Hepatocyte (in vitro differentiated cells): ENCODE measurements at regions not wholly inside any gene's neighbourhood (a gene's known extent, or its start where the extent isn't known, plus 50 kb on each side); places are given as distances from the start of the nearest gene placed in this dataset.

Source experiments
- DNase-seq: peaks from one replicate; pipeline ENCODE4 v3.0.0-alpha.2; 2016; ENCODE audit warnings: low spot score
- H2AFZ ChIP-seq: fragments of 200-600 bp; sonication (generic); 2 replicates; pipeline ENCODE4 v1.6.0; 2016; ENCODE audit warnings: antibody characterized with exemption, mild to moderate bottlenecking
- H3K27ac ChIP-seq: fragments of 200-600 bp; sonication (generic); 2 replicates; pipeline ENCODE4 v1.5.1; 2016; ENCODE audit warnings: mild to moderate bottlenecking
- H3K27me3 ChIP-seq: fragments of 200-600 bp; sonication (generic); 2 replicates; pipeline ENCODE4 v1.6.1; 2016
- H3K36me3 ChIP-seq: fragments of 200-600 bp; sonication (generic); replicated peaks from 2 replicates; pipeline ENCODE4 v1.5.1; 2016; ENCODE audit warnings: low read depth; ENCODE audit not compliant: insufficient read depth
- H3K4me1 ChIP-seq: fragments of 200-600 bp; sonication (generic); 2 replicates; pipeline ENCODE4 v1.5.1; 2016; ENCODE audit warnings: mild to moderate bottlenecking, moderate library complexity; ENCODE audit not compliant: insufficient read depth
- H3K4me2 ChIP-seq: fragments of 200-600 bp; sonication (generic); 2 replicates; pipeline ENCODE4 v1.6.0; 2016
- H3K4me3 ChIP-seq: fragments of 200-600 bp; sonication (generic); 2 replicates; pipeline ENCODE4 v1.5.1; 2016; ENCODE audit warnings: mild to moderate bottlenecking
- H3K79me2 ChIP-seq: fragments of 200-600 bp; sonication (generic); 2 replicates; pipeline ENCODE4 v1.6.0; 2017; ENCODE audit warnings: mild to moderate bottlenecking
- H3K9me2 ChIP-seq: fragments of 200-600 bp; sonication (generic); replicated peaks from 2 replicates; pipeline ENCODE4 v1.6.0; 2017; ENCODE audit warnings: mild to moderate bottlenecking; ENCODE audit not compliant: insufficient read depth
- H3K9me3 ChIP-seq: fragments of 200-600 bp; sonication (generic); 2 replicates; pipeline ENCODE4 v1.5.1; 2016; ENCODE audit warnings: low read depth, mild to moderate bottlenecking
- H4K20me1 ChIP-seq: fragments of 200-600 bp; sonication (generic); 2 replicates; pipeline ENCODE4 v1.6.0; 2016; ENCODE audit warnings: mild to moderate bottlenecking; ENCODE audit not compliant: insufficient read depth, poor library complexity, severe bottlenecking
- EZH2 ChIP-seq: fragments of 200-600 bp; sonication (generic); IDR thresholded peaks from 2 replicates; pipeline ENCODE4 v1.6.1; 2016; ENCODE audit warnings: antibody characterized with exemption, mild to moderate bottlenecking, borderline replicate concordance
- EZH2phosphoT487 ChIP-seq: fragments of 200-600 bp; sonication (generic); IDR thresholded peaks from one replicate; pipeline ENCODE4 v1.6.1; 2018; ENCODE audit warnings: antibody characterized with exemption, mild to moderate bottlenecking, low read depth, moderate library complexity; ENCODE audit not compliant: unreplicated experiment, severe bottlenecking
- WGBS: methylation state at CpG from one replicate; pipeline ENCODE4 v1.1.6; 2016; ENCODE audit warnings: low lambda C conversion rate; ENCODE audit errors: missing lambda C conversion rate; 5-methylcytosine and 5-hydroxymethylcytosine counted together
- TF ChIP-seq, protein P1 (sequence below): fragments of 200-600 bp; sonication (generic); IDR thresholded peaks from 2 replicates; pipeline ENCODE4 v1.5.1; 2016; ENCODE audit warnings: antibody characterized with exemption, mild to moderate bottlenecking; ENCODE audit not compliant: poor library complexity

DNA sequence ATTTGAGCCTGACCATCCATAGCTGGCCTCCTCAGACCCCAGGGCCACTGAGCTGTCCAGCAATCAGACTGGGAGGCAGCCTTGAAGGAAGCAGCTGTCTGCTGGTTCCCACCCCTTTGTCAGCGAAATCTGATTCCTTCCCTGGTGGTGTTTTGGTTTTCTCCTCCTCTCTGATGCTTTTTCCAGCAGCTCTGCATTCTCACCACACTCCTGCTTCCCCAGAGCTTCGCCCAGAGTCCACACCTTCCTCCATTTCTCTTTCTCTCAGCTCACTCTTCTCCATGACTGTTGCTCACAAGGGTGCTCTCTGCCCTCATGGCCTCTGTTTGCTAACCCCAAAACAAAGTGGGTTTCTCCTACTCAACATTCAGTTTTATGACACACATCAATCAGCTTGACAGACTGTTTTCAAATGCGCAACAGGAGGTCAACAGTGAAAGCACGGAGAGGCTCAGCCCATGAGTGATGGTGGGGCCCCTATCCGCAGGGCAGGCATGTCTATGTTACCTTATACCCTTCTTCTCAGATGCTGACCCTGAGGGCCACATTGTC is 130.6 kb upstream of the MTNR1B start:
- no peaks in the 10 kb centered on the region for H3K36me3 ChIP-seq
- H3K4me2 ChIP-seq: no peak overlapping the region
- no peak for DNase-seq
- peaks cover 3% of the 10 kb centered on the region for H3K4me1 ChIP-seq
- H3K9me3 ChIP-seq: no peaks in the 10 kb centered on the region
- 63% methylated on average over 5 of the region's 5 CpGs for WGBS
- no peaks in the 10 kb centered on the region for H4K20me1 ChIP-seq
- H2AFZ ChIP-seq: no peak overlapping the region
- TF ChIP-seq EZH2 (no peak), EZH2phosphoT487 (no peak)
- TF ChIP-seq, protein P1, sequence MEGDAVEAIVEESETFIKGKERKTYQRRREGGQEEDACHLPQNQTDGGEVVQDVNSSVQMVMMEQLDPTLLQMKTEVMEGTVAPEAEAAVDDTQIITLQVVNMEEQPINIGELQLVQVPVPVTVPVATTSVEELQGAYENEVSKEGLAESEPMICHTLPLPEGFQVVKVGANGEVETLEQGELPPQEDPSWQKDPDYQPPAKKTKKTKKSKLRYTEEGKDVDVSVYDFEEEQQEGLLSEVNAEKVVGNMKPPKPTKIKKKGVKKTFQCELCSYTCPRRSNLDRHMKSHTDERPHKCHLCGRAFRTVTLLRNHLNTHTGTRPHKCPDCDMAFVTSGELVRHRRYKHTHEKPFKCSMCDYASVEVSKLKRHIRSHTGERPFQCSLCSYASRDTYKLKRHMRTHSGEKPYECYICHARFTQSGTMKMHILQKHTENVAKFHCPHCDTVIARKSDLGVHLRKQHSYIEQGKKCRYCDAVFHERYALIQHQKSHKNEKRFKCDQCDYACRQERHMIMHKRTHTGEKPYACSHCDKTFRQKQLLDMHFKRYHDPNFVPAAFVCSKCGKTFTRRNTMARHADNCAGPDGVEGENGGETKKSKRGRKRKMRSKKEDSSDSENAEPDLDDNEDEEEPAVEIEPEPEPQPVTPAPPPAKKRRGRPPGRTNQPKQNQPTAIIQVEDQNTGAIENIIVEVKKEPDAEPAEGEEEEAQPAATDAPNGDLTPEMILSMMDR: no peak
- H3K4me3 ChIP-seq: no peak overlapping the region
- no peaks in the 10 kb centered on the region for H3K9me2 ChIP-seq
- H3K27me3 ChIP-seq: no peaks in the 10 kb centered on the region
- H3K27ac ChIP-seq: no peak overlapping the region
- no peaks in the 10 kb centered on the region for H3K79me2 ChIP-seq

DNA sequence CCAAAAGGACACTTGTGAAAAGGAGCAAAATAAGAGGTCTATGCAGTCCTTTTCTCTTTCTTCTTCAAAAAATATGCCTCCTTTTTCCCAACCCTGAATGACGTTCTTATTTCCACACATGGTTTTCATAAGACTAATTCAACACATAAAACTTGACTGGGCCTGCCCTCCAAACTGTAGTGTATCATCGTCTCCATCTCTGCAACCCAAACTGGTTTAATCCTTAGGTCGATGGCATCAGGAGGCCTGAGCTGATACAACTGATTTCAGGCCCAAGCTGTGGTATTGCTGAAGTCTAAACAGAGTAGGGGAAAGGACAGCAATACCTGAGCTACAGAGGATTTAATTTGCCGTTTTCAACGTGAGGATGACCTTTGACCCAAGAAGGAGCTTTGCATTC is 130.0 kb upstream of the MTNR1B start:
- no peak for DNase-seq
- H2AFZ ChIP-seq: no peak overlapping the region
- TF ChIP-seq, protein P1: no peak
- no peak for TF ChIP-seq EZH2phosphoT487
- no peak for TF ChIP-seq EZH2
- 50% methylated on average over 5 of the region's 5 CpGs for WGBS
- H3K36me3 ChIP-seq: no peaks in the 10 kb centered on the region
- H3K4me3 ChIP-seq: no peak overlapping the region
- no peaks in the 10 kb centered on the region for H3K79me2 ChIP-seq
- peaks cover 5% of the 10 kb centered on the region for H3K4me1 ChIP-seq
- no peaks in the 10 kb centered on the region for H3K9me3 ChIP-seq
- H3K27me3 ChIP-seq: no peaks in the 10 kb centered on the region
- H3K4me2 ChIP-seq: no peak overlapping the region
- no peak overlapping the region for H3K27ac ChIP-seq
- no peaks in the 10 kb centered on the region for H4K20me1 ChIP-seq
- no peaks in the 10 kb centered on the region for H3K9me2 ChIP-seq

DNA sequence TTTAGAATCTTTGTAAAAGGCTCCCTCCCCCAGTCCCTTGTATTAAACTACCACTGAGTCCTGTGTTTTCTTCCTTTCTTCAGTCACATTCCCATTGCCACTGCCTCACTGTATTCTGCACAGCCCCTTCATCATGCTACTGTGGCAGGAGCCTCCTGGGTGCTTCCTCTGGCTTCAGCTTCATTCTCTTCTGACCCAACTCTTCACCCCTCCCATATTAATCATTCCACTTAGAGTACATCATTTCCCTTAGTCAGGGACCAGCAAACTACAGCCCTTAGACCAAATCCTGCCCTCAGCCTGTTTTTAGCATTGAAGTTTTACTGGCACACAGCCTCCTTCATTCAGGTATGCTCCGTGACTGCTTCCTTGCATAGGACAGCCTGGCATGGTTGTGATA is 127.7 kb upstream of the MTNR1B start:
- WGBS: 84% methylated on average over 1 of the region's 1 CpG
- H3K9me3 ChIP-seq: no peaks in the 10 kb centered on the region
- H3K36me3 ChIP-seq: no peaks in the 10 kb centered on the region
- no peak overlapping the region for H3K4me3 ChIP-seq
- H3K4me1 ChIP-seq: peaks cover 20% of the 10 kb centered on the region
- no peak for DNase-seq
- H3K4me2 ChIP-seq: no peak overlapping the region
- no peak for TF ChIP-seq EZH2phosphoT487
- TF ChIP-seq, protein P1: no peak
- TF ChIP-seq EZH2: no peak
- H3K9me2 ChIP-seq: no peaks in the 10 kb centered on the region
- H4K20me1 ChIP-seq: no peaks in the 10 kb centered on the region
- H3K27ac ChIP-seq: no peak overlapping the region
- no peaks in the 10 kb centered on the region for H3K79me2 ChIP-seq
- H3K27me3 ChIP-seq: no peaks in the 10 kb centered on the region
- no peak overlapping the region for H2AFZ ChIP-seq

DNA sequence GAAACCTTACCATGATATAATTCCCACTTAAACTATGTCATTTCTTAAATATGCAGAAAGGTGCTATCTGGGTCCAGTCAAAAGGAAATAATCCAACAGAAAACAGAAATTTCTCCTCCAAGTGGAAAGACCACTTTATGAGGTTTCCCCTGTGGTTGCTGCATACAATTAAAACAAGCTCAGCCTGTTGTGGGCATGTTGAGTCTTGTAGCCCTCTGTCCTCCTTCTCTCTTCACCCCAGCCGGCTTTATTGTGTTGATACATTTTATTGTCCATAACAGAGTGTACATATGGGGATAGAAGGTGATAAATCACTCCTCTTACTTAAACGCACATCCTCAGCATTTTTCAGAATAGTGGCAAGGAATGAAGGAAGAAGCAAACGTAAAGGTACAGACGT is 126.0 kb upstream of the MTNR1B start:
- H3K27ac ChIP-seq: peak overlapping the region; percentile 20
- H3K36me3 ChIP-seq: no peaks in the 10 kb centered on the region
- peaks cover 24% of the 10 kb centered on the region for H3K4me1 ChIP-seq
- H3K9me2 ChIP-seq: no peaks in the 10 kb centered on the region
- no peak for DNase-seq
- 63% methylated on average over 4 of the region's 4 CpGs for WGBS
- H3K4me3 ChIP-seq: no peak overlapping the region
- H2AFZ ChIP-seq: no peak overlapping the region
- TF ChIP-seq EZH2 (no peak), EZH2phosphoT487 (no peak)
- no peaks in the 10 kb centered on the region for H3K27me3 ChIP-seq
- no peaks in the 10 kb centered on the region for H3K9me3 ChIP-seq
- no peaks in the 10 kb centered on the region for H3K79me2 ChIP-seq
- H4K20me1 ChIP-seq: no peaks in the 10 kb centered on the region
- H3K4me2 ChIP-seq: no peak overlapping the region
